Stimulated activated CD8-positive, alpha-beta memory T cell treated with anti-CD3 and anti-CD28 coated beads, Interleukin-4, amount 100 ng/mL, for 48 hours (primary cell): ENCODE measurements at regions not wholly inside any gene's neighbourhood (a gene's known extent, or its start where the extent isn't known, plus 50 kb on each side); places are given as distances from the start of the nearest gene placed in this dataset.
"Not testable (repeated sequence)": the region's sequence is repeated elsewhere in the genome, so short reads cannot be mapped to it uniquely, and the experiment has no call there.

Experiments
- DNase-seq: peaks from one replicate; pipeline ENCODE4 v3.0.0-alpha.2; 2020

DNA sequence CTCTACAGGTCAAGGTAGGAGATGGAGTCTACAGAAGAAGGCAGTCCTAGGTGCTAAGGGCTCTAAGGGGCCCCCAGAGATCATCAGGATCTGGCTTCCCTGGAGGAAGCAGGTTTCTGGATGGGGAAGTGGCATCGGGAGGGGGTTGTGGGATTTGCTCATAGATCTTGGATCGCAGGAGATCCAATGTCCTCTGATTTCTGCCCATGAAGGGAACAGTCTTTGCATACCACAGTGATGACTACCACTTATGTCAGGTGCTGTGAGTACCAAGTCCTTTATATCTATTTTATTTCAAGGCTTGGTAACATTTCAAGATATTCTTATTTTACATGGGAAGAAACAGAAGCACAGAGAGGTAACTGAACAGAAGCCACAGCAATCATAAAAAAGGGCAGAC is 164.0 kb downstream of the RGS9 start:
- DNase-seq: no peak

DNA sequence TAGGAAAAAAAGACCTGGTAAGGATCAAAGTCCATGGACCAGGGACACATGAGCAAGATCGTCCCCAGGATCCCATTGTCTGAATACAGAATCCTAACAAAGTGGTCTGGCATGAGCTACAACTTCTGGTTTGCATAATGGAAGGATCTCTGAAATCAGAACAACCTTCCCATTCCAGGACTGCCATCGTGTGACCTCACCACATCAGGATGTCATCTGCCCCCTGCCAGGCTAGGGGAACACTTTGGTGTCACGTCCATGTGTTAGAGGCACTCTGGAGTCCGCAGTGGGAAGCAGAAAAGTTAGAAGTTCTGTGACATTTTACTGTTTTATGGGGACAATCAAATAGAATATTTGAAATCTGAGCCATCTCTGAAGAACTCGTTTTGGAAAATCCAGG is 160.7 kb downstream of the RGS9 start:
- no peak for DNase-seq

DNA sequence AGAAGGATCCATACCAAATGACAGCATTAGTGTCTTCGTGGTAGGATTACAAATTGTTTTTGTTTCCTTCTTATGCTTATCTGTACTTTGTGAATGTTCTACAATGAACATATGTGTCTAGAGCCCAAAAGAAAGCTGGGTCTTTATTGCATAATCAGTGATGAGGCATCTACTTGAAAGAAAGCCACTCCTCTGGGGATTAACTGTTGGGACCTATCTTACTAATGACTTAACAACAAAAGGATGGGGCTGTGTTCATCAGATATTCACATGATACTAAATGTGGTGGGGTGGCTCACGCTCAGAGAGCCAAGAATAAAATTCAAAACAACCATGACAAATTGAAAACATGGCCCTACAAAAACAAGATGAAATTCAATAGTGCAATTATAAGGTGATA is 160.2 kb downstream of the RGS9 start:
- DNase-seq: no peak

DNA sequence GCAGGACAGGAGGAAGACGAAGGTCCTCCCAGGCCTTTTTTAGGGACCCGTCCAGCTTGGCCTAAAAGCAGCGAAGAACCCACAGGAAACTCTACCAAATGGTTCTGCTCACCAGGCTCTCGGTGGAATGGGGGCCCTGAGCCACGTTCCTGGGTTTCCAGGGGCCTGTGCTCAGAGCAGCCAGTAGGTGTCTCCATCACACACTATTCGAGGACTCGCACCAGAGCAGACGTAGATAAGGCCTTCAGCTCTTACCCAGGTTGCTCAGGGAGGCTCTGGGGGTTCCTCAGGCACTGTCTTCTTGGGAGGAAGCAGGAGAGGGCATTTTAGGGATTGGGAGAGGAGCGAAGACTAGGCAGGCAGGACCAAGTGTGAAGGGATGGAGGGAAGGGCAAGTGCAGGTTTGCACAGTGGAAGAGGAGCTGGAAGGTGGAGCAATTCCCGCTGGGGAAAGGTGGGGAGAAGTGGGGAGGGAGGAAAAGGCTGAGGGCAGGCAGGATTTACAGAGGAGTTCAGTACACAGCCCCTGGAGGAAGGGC is 157.1 kb downstream of the RGS9 start:
- DNase-seq: peak; percentile 70

DNA sequence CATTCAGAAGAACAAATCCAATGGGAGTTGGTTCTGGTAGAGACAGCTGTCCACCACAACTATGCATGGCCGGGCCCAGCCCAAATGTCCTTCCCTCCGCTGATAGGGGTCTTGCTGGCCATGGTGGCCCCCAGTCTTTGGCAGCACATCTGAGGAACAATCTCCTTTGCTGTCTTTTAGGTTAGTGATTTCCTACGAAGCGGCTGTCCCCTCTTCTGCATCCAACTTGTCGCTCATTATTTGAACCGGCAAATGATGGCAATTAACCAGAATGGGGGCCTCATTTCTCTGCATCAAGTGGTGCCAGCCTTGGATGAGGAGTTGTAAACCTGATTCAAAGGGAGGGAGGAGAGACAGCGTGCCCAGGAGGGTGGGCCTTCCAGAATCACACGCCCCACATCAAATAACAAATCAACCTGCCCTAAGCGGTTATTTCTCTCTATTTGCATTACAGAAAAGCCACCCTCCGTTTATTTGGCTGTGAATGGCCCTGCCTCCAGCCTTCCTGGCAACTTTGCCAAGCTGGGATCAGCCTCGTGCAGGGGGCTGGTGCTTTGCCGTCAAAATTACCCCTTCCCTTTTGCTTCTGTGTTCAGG is 156.5 kb downstream of the RGS9 start:
- DNase-seq: no peak

DNA sequence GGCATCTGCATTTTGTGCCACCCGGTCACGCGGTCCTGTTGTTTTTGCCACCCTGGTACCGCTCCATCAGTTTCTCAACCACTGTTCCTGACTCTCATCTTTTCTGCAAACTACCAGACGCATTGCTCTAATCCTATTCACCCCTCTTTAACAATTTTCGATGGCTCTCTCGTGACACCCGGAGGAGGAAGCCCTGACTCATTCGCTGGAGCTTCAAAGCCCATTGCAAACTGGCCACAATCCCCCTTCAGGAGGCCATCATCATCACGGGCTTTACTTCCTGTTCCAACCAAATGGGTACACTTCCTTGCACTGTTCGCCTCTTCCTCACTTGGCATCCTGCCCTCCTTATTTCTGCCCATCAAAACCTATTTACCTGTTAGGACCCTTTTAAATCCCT is 155.3 kb downstream of the RGS9 start:
- no peak for DNase-seq

DNA sequence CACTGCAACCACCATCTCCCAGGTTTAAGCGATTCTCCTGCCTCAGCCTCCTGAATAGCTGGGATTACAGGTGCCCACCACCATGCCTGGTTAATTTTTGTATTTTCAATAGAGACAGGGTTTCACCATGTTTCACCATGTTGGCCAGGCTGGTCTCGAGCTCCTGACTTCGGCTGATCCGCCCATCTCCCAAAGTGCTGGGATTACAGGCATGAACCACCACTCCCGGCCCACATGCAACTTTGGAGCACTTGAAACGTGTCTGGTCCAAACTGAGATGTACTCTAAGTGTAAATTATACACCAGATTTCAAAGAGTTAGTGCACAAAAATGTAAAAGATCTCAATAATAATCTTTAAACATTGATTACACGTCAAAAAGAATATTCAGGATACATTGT is 154.1 kb downstream of the RGS9 start:
- DNase-seq: not testable (repeated sequence)

DNA sequence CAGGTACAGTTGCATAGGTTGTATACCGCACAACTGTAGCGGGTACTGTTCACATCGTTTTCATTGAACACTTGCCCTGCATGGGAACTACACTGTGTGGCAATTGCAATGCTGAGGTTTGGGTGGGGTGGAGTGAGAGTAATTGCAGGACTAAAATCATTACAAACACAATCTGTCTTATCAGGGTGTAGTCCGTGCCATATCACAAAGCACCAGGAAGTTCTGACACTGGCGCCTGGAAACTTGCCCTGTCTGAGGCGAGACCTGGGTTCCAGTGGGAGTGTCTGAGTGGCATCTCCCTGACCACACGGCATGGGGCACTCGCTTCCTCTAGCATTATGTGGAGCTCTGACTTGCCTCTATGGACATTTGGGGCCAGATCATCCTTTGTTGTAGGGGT is 153.4 kb downstream of the RGS9 start:
- DNase-seq: no peak

DNA sequence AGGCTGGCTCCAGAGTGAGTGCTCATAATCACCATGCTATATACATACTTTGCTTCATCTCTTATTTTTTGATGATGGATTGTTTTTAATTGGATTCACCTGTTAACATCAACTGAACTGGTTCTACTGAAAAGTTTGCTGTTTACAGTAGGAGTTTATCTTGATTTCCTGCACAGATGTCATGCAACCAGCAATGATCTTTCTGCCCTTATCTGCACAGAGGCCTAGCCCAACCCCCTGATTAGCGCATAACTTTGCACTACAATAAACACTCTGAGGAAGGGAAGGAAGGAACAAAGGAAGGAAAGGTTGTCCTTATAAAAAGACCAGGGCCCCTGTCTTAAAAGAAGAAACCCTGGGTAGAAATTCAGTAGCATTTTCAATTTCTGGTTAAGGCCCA is 152.9 kb downstream of the RGS9 start:
- no peak for DNase-seq

DNA sequence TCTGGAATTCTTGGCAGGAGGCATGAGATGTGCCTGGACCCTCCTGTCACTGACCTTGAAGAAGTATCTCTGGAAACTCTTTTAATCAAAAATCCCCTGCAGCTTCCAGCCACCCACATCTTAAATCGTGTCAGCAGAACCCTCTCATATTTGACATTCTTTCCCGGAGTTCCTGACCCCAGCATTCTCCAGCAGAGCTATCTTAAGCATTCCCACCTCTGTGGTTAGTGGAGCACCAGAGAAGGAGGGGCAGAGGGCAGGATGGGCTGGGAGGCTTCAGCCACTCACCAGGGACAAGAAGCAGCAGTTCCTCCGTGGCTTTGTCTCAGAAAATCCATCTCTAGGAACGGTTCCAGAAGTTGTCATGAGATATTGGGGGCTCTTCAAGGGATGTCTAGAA is 149.9 kb downstream of the RGS9 start:
- no peak for DNase-seq

DNA sequence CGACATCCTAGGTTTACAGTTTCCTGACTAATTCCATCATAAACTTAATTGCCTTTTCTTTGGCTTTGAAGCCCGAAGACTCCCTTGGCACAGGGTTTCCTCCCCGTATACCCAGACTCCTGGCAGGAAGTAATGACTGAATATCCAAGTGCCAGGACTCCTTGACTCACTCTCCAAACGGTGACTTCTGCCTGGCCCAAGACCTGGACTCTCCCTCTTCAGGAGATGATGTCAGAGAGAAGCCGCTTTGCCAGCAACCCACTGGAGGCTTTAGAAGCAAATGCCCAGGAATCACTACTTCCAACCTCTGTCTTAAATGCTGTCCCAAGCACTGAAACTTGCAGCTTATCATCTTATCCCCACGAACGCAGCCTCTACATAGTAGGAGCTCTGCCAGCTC is 146.5 kb downstream of the RGS9 start:
- DNase-seq: no peak

DNA sequence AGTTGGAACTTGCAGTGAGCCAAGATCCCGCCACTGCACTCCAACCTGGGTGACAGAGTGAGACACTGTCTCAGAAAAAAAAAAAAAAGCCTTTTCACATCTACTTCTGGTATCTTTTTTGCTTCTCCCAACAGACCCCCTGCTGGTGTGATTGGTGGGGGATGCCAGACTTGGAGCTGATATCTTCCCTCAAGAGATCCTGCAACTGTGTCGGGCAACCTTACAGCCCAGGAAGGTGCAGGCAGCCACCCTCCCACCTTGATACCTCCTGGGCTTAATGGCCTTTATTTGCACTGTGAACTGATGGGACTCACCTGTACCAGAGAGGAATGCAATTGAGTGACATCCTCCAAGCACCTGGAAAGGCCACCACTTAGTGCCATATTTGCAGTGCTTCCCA is 142.3 kb downstream of the RGS9 start:
- no peak for DNase-seq

DNA sequence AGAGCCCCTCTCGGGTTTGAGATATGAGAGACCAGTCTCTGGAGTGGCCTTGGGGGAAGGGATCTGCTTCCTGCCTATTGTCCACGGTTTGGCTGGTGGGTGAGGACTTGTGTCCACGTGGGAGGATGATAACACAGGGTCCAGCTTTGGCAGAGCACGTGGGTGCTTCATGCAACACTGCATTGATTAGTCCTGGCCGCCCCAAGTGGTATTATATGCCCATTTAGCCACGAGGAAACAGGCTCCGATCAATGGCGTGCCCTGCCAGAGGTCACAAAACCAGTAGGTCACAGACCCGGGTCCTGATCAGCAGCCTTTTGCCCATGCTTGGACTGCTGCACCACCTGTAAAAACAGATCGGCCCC is 141.6 kb downstream of the RGS9 start:
- no peak for DNase-seq

DNA sequence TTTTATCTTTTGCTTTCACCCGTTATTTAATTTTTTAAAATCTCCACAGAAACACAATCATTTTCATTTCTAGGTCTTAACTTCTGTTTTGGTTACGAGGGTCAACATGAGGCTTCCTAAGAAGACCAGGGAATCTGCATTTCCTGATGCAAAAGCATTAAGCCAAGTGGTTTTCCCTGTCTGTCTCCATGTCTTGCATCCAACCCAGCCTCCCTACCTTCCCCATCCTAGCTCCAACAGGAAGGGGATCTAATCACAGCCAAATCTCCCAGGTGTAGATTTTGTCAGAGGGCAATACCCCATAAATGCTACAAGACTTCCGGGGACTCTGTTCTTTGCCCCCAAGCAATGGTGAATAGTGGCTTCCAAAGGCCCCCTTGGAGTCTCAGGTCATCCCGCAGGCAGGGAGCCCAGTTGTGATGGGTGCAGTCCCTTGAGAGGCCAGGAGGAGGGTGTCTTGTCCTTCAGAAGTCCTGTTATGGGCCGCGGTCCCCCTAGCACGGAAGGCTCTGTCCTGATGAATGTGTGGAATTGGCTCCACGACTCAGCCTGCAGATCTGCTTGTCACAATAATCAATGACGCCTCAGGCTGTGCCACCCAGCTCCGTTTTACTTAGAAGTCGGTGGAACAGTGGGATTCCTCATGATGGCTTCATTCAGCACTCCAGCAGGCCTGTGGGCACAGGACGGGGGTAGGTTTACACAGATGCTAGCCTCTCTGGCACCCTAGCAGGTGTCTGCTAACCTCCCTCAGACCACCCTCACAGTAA is 141.1 kb downstream of the RGS9 start:
- DNase-seq: peak; percentile 51

DNA sequence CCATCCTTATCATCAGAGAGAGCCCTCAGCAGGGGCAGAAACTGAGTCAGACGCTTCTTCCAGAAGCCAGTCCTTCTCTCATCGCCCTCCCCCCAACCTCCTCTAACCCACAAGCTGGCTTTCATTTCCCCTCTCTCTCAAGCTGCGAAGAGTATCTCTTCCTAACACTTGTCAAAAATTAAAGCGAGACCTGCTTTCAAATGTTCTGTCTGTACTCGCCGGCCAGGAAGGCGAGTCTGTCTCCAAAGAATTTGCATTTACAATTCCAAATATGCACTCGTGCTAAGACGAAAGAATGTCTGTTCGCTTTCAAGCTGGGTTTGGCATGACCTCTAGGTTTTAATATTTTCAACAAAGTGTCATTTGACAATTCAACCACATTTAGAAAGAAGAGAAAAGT is 140.4 kb downstream of the RGS9 start:
- no peak for DNase-seq
